Endothelial cell of umbilical vein (primary cell): ENCODE measurements at regions not wholly inside any gene's neighbourhood (a gene's known extent, or its start where the extent isn't known, plus 50 kb on each side); places are given as distances from the start of the nearest gene placed in this dataset.
"Not testable (repeated sequence)": the region's sequence is repeated elsewhere in the genome, so short reads cannot be mapped to it uniquely, and the experiment has no call there.

Source experiments
- BruUV-seq: library from RNA; stranded (reverse); fragments of 400-500 nt; replicated peaks from 2 replicates; lab custom pipeline; 2021; lab: Mats Ljungman, UMichigan
- CTCF ChIA-PET: fragments of 300-600, 350-600 bp; sonication (Branson Sonifier 250); formaldehyde crosslinking; loops from one replicate; lab custom pipeline; 2021; ENCODE audit warnings: antibody characterized with exemption, inconsistent platforms; lab: Charles Lee
- POLR2A ChIA-PET: fragments of 300-600, 350-600 bp; sonication (Branson Sonifier 250); formaldehyde crosslinking; loops from one replicate; lab custom pipeline; 2021; ENCODE audit warnings: antibody characterized with exemption, inconsistent platforms; lab: Charles Lee
- DNase-seq: peaks from one replicate; pipeline ENCODE4 v3.0.0-alpha.2; 2011; ENCODE audit warnings: low read depth, low spot score
- FAIRE-seq: peaks from 2 replicates; lab custom pipeline; 2011; peaks lifted over from hg19 to GRCh38; lab: Jason Lieb, UNC
- H2AFZ ChIP-seq: 2 replicates; pipeline ENCODE4 v1.6.0; 2012; ENCODE audit warnings: low read depth, low read length, control low read depth, inconsistent platforms
- H3K27ac ChIP-seq: 2 replicates; pipeline ENCODE4 v1.5.1; 2011; ENCODE audit warnings: low read depth, mild to moderate bottlenecking, control low read depth, low read length, moderate library complexity; ENCODE audit not compliant: insufficient read depth
- H3K27me3 ChIP-seq, 2 experiments: 2 replicates each; pipeline versions ENCODE4 v1.6.0 to v1.6.1; 2011; ENCODE audit warnings: low read length in 2 of 2, mixed read lengths in 1 of 2; ENCODE audit not compliant: control insufficient read depth in 2 of 2, insufficient read depth in 2 of 2
- H3K36me3 ChIP-seq, 2 experiments: 2 replicates in 1 of 2; 3 replicates in 1 of 2; pipeline ENCODE4 v1.5.1; 2011; ENCODE audit warnings: low read length in 2 of 2, mild to moderate bottlenecking in 1 of 2, moderate library complexity in 1 of 2; ENCODE audit not compliant: control insufficient read depth in 2 of 2, insufficient read depth in 2 of 2; ENCODE audit errors: extremely low read depth in 1 of 2
- H3K4me1 ChIP-seq: 3 replicates; pipeline ENCODE4 v1.5.1; 2011; ENCODE audit warnings: mild to moderate bottlenecking, low read length; ENCODE audit not compliant: control insufficient read depth, insufficient read depth; ENCODE audit errors: extremely low read depth
- H3K4me2 ChIP-seq: 2 replicates; pipeline ENCODE4 v1.6.1; 2011; ENCODE audit warnings: low read length, control low read depth, mixed read lengths; ENCODE audit not compliant: insufficient read depth
- H3K4me3 ChIP-seq, 3 experiments: fragments of 200-600 bp in 1 of 3; sonication (generic), shearing (Covaris generic) in 1 of 3; replicated peaks in 1 of 3; 2 replicates each; pipeline ENCODE4 v1.5.1; 2011 to 2016; ENCODE audit warnings: control low read depth in 3 of 3, low read length in 3 of 3, mild to moderate bottlenecking in 2 of 3, inconsistent platforms in 1 of 3, low read depth in 1 of 3, moderate library complexity in 1 of 3; ENCODE audit not compliant: insufficient read depth in 1 of 3
- H3K79me2 ChIP-seq: 2 replicates; pipeline ENCODE4 v1.6.0; 2012; ENCODE audit warnings: low read length, inconsistent platforms; ENCODE audit not compliant: control insufficient read depth, insufficient read depth
- H3K9ac ChIP-seq: replicated peaks from 2 replicates; pipeline ENCODE3; 2011; ENCODE audit warnings: low read length, control low read depth; ENCODE audit not compliant: insufficient read depth; ENCODE audit errors: extremely low read depth
- H3K9me1 ChIP-seq: replicated peaks from 3 replicates; pipeline ENCODE4 v1.6.0; 2011; ENCODE audit warnings: mild to moderate bottlenecking, low read length; ENCODE audit not compliant: control insufficient read depth, insufficient read depth; ENCODE audit errors: extremely low read depth
- H3K9me3 ChIP-seq: replicated peaks from 2 replicates; pipeline ENCODE4 v1.5.1; 2012; ENCODE audit warnings: low read length, inconsistent platforms; ENCODE audit not compliant: control insufficient read depth, insufficient read depth
- H4K20me1 ChIP-seq: replicated peaks from 2 replicates; pipeline ENCODE3; 2011; ENCODE audit warnings: mild to moderate bottlenecking, low read length; ENCODE audit not compliant: control insufficient read depth, insufficient read depth; ENCODE audit errors: extremely low read depth
- CTCF ChIP-seq, 2 donors: IDR thresholded peaks; 1 replicate in 1 of 2; 2 replicates in 1 of 2; pipeline ENCODE4 v1.5.1; 2011; ENCODE audit warnings: low read length in 2 of 2, mild to moderate bottlenecking in 2 of 2, moderate library complexity in 2 of 2, control low read depth in 1 of 2, inconsistent platforms in 1 of 2, low read depth in 1 of 2; ENCODE audit not compliant: insufficient read depth in 1 of 2; ENCODE audit errors: extremely low read depth in 1 of 2
- EZH2 ChIP-seq: IDR thresholded peaks from 2 replicates; pipeline ENCODE4 v1.6.1; 2012; ENCODE audit warnings: borderline replicate concordance, low read depth, mild to moderate bottlenecking, moderate library complexity, low read length, inconsistent platforms; ENCODE audit not compliant: severe bottlenecking
- FOS ChIP-seq: IDR thresholded peaks from 2 replicates; pipeline ENCODE4 v1.6.1; 2011; ENCODE audit warnings: mild to moderate bottlenecking, low read length, moderate library complexity, borderline replicate concordance; ENCODE audit not compliant: insufficient read depth
- JUN ChIP-seq: IDR thresholded peaks from 2 replicates; pipeline ENCODE4 v1.6.1; 2011; ENCODE audit warnings: borderline replicate concordance, low read depth; ENCODE audit not compliant: insufficient read length, insufficient read depth
- MYC ChIP-seq: IDR thresholded peaks from one replicate; pipeline ENCODE4 v1.6.1; 2011; ENCODE audit warnings: mild to moderate bottlenecking, low read depth, low read length
- POLR2AphosphoS5 ChIP-seq: IDR thresholded peaks from 2 replicates; pipeline ENCODE4 v1.6.1; 2012; ENCODE audit warnings: low read depth, mild to moderate bottlenecking, control low read depth, low read length, moderate library complexity; ENCODE audit not compliant: insufficient read depth
- dilution Hi-C: fragments of 300-500 bp; cut with MboI; formaldehyde crosslinking; loops from one replicate; pipeline ENCODE4 v1.15.0; 2019; ENCODE audit warnings: low sequenced_read_pairs; ENCODE audit not compliant: extremely low pct_ligation_motif_present
- intact Hi-C: fragments of 100-400 bp; cut with micrococcal nuclease; formaldehyde crosslinking; loops from one replicate; pipeline ENCODE4 v1.10.0; 2022
- TF ChIP-seq, protein P1 (sequence below): IDR thresholded peaks from 2 replicates; pipeline ENCODE4 v1.6.1; 2011; ENCODE audit not compliant: insufficient read depth, insufficient read length

DNA sequence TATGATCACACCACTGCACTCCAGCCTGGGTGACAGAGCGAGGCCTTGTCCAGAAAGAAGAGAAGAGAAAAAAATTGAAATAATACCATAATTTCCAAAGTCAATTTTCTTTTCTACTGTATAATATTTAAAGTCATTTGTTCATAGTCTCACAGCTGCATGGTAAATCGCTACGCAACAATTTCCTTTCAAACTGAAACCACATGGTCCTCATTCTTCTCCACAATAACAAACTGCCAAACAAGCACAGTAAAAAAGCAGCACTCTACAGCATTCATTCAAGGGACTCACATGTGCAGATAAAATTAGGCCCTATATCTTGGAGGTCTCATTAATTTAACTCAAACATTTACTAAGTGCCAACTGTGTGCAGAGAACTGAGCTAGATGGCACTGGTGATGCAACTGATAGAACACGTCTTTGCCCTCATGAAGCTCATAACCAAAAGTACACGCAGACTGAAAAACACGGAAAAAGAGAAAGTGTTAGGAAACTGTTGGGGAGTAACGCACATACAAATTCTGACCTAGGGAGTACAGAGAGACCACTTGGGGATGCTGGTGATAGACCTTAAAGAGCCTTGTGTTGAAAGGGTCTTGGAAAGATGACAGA is 68.4 kb upstream of the SRRM3 start:
- ChIA-PET POLR2A (no interaction called here), CTCF (interaction anchor here (0.5 to 7.5 kb wide), 3 partner anchors 22 to 181 kb away, joined by 3 to 63 read pairs (median 4); no protein-coding TSS in a partner anchor)
- FAIRE-seq (no peak), DNase-seq (no peak)
- Histone ChIP-seq H3K4me1 (no peaks in the 10 kb centered on the region), H4K20me1 (no peaks in the 10 kb centered on the region), H3K27me3 (peaks cover 4 to 8% of the 10 kb centered on the region in 2 experiments), H3K36me3 (no peaks in the 10 kb centered on the region), H3K9ac (no peak overlapping the region), H2AFZ (no peak overlapping the region), H3K79me2 (no peaks in the 10 kb centered on the region), H3K9me3 (no peaks in the 10 kb centered on the region), H3K4me3 (no peak overlapping the region), H3K27ac (no peak overlapping the region), H3K9me1 (no peaks in the 10 kb centered on the region), H3K4me2 (no peak overlapping the region)
- dilution Hi-C loops, result no loop called here
- intact Hi-C loops, result no loop called here
- no TSS peak for BruUV-seq
- no peak for TF ChIP-seq POLR2AphosphoS5

DNA sequence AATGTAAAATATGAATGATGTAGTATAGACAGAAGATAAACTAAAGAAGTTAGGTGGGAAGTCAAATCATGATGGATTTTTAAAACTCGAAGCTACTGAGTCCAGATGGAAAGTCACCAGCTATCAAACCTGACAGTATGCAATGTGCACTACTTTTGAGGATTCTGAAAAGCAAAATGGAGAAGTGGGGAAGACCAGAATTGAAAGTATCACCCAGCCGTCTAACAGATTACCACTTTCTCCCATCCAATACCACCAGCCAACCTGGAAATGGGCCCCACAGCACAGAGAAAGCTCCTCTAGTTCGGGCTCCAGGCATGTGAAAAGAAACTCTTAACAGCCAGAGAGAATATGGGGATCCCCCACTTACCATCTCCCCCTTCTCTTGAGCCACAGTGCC is 67.9 kb upstream of the SRRM3 start:
- Histone ChIP-seq H3K79me2 (no peaks in the 10 kb centered on the region), H3K27me3 (peaks cover 8 to 10% of the 10 kb centered on the region in 2 experiments), H3K4me2 (no peak overlapping the region), H3K4me1 (no peaks in the 10 kb centered on the region), H2AFZ (no peak overlapping the region), H3K4me3 (no peak overlapping the region), H4K20me1 (no peaks in the 10 kb centered on the region), H3K9me1 (no peaks in the 10 kb centered on the region), H3K9ac (no peak overlapping the region), H3K36me3 (no peaks in the 10 kb centered on the region), H3K27ac (no peak overlapping the region), H3K9me3 (no peaks in the 10 kb centered on the region)
- no peak for FAIRE-seq
- intact Hi-C loops (no loop called here), dilution Hi-C loops (no loop called here)
- ChIA-PET CTCF (interaction anchor here (0.5 to 7.5 kb wide), 3 partner anchors 21 to 181 kb away, joined by 3 to 63 read pairs (median 4); no protein-coding TSS in a partner anchor), POLR2A (no interaction called here)
- BruUV-seq, result no TSS peak
- TF ChIP-seq MYC (no peak), CTCF (IDR thresholded peaks at IDR 0.05; ENCODE audit: extremely low read depth in 1 of 2, insufficient read depth in 1 of 2, low read depth in 1 of 2, low read length in 2 of 2) (no peak), JUN (no peak), POLR2AphosphoS5 (no peak), FOS (no peak), EZH2 (no peak)
- TF ChIP-seq, protein P1, sequence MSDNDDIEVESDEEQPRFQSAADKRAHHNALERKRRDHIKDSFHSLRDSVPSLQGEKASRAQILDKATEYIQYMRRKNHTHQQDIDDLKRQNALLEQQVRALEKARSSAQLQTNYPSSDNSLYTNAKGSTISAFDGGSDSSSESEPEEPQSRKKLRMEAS, result no peak
- DNase-seq, result no peak

DNA sequence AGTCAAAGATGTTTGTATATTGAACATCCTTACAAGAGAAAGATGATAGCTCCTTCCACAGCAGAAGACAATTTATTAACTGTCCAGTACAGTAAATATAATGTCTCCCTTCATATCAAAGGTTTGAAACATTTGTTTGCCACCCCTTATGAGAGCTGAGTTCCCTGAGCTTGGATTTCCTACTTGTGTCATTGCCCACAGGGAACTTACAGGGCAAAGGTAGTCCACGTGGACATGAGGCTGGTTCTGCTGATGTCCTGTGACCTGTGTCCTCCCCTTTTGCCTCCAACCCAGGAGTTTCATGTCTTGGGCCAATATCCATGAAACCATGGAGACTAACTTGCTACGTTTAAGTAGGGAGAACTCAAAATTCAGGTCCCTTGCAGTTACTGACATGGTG is 66.4 kb upstream of the SRRM3 start:
- FAIRE-seq, BruUV-seq, H3K4me3 ChIP-seq, H3K4me1 ChIP-seq, H4K20me1 ChIP-seq, H3K4me2 ChIP-seq, H3K79me2 ChIP-seq, H3K9me3 ChIP-seq, POLR2A ChIA-PET, H3K36me3 ChIP-seq, H3K9ac ChIP-seq, H3K9me1 ChIP-seq, H3K27ac ChIP-seq, dilution Hi-C loops, DNase-seq, H2AFZ ChIP-seq, intact Hi-C loops: not testable (repeated sequence)
- peaks cover 11 to 16% of the 10 kb centered on the region in 2 experiments for H3K27me3 ChIP-seq
- CTCF ChIA-PET, result interaction anchor here (1.0 to 7.5 kb wide), 2 partner anchors 66 to 76 kb away, joined by 3 to 63 read pairs; no protein-coding TSS in a partner anchor
